ACHN (cell line): ENCODE measurements at regions not wholly inside any gene's neighbourhood (a gene's known extent, or its start where the extent isn't known, plus 50 kb on each side); places are given as distances from the start of the nearest gene placed in this dataset.
A peak's percentile ranks its signal among the peaks of the same experiment; 100 is the strongest.

Experiments
- DNase-seq: peaks from one replicate; pipeline ENCODE4 v3.0.0-alpha.2; 2015
- in situ Hi-C: cut with HindIII; loops from 2 replicates; pipeline ENCODE4 v1.10.0; 2017; ENCODE audit warnings: low sequenced_read_pairs, low pct_ligation_motif_present, low pct_unique_long_range_greater_than_20kb

DNA sequence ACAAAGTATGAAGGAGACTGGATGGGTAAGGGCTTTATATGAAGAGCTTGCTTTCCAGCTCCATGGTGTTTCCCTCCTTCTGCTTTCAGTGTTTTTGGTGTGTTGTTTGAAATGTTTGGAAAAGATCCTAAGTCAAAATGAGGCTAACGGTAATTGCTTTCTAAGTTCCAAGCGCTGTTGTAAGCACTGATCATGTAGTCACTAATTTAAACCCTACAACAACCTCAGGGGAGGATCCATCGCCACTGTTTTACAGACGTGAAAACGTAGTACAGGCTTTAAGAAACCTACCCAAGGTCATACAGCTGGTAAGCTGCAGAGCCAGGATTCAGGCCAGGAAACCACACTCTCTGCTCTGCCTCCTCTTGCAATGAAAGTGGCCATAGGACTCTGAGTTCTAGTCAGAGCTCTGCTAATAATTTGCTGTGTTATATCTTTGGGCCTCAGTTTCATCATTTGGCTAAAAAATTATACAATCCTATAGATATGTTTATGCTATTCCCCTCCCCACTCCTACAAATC, 102.9 kb upstream of the PGRMC2 start:
- DNase-seq = no peak
- in situ Hi-C loops = no loop called here

DNA sequence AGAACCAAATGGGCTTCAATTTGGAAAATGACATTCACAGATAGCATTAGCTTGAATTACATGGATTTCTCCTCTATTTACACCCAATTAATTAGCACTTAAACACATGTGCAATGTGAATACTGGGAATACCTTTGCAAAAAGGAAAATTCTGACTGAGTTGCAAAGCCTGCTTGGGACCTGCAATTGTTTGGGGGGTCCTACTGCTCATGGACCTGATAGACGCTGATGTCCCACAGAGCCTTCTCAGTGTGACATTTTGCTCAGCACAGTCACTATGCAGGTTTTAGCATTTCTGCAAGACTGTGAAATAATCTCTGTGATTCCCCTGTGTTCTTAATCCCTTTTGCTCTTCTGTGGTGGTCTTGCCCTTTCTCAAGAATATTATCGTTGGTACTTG, 101.2 kb upstream of the PGRMC2 start:
- no peak for DNase-seq
- in situ Hi-C loops = no loop called here

DNA sequence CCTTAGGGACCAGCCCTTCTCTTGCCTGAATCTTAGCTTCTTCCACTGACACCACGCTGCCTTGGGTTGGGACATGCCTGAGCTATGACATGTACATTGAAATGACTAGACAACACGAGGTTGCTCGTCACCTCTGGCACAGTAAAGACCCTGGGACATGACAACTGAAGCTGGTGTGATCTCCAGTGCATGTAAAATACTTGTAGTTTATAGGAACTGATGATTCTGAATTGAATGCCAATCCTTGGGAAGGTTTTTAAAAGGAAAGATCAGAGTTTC, 100.7 kb upstream of the PGRMC2 start:
- in situ Hi-C loops = no loop called here
- peak; percentile 11 for DNase-seq

DNA sequence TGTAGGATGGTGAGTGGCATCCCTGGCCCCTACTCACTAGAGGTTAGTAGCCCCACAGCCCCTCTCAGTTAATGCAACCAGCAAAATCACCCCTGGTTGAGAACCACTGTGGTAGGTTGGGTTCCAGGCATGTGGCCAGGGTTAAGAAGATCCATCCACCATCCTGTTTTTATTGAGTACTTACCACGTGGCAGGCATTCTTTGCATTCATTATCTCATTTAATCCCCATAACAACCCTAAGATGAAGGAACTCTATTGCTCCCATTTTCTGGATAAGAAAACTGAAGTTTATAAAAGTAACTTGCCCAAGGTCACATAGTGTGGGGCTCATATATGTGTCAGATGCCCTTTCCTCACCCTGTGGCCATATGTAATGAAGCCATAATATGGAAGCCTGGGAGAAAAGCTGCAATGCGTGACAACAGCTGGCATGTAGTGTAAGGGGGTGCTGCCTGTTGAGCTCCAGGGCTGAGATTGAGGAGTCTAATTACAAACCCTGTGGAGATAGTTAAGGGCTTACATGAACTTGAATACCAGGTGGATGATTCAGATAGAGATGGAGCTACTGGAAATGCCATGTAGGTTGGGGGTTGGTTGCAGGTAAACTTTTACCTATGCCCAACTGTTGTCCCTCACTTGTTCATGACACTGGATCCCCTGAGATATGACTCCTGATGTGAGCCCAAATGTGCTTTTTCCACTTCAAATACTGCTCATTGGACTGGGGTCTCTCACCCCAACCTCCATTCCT, 100.2 kb upstream of the PGRMC2 start:
- peak; percentile 17 for DNase-seq
- in situ Hi-C loops = no loop called here

DNA sequence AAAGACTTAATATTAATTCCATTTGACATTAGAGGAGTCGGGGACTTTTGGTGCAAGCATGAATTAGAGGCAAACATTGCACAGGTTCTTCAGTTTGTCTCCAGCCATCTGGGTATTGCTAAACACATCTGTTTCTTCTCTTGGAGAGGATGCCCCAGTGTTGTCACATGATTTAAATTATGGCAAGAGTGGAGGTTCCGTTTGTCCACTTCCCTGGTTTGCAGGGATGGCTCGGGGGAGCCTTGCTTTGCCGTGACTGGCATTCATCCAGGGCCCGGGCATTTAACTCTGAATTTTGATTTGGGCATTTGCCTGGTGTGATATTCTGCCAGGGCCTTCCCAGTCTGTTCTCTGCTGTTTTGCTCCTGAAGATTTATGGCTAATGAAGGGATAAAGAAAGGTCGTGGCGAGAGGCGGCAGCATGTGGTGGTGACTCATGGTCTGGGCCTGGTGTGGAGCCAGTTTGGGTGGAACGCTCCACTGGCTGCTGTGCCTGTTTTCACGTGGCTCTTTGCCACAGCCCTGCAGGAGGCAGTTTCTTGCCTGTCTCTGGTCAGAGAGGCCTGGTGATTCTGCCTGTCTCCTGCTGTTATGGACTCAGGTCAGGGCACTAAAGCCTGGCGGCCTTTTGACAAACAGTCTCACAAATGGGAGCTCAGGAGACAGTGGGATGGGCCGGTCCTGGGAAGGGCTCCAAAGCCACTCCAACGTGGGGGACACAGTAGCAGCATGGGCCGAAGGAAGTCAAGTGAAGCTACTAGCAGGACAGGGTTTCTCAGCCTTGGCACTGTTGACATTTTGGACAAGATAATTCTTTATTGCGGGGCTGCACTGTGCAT, 99.4 kb upstream of the PGRMC2 start:
- in situ Hi-C loops = no loop called here

DNA sequence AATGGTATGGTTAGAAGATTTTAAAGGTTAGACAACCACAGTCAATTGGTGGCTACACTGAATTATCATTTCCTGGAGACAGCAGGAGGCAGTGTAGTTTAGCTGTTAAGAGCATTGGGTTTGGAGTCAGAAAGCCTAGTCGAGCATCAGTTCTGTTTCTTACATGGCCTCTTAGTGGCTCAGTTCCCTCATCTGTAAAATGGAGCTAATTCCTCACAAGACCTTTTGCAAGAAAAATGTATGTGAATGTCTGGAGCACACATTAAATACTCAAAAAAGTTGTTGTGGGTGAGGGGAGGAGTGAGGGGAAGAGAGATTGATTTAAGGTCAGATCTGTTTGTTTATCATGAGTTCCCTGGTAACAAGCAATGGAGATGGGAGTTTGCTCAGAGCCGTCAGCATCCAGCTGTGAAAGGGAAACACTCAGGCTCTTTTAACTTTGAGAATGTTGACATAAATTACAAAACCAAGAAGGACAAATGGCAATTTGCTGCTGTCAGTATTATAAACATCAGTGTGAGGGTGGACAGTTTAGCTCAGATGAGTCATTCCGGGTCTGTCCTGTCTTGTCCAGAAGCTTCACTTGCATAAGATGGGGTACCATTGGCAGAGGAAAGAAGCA, 98.2 kb upstream of the PGRMC2 start:
- in situ Hi-C loops = no loop called here

More for the DNA sequence above, 99.4 kb upstream of the PGRMC2 start:
- DNase-seq = peak; percentile 96

DNA sequence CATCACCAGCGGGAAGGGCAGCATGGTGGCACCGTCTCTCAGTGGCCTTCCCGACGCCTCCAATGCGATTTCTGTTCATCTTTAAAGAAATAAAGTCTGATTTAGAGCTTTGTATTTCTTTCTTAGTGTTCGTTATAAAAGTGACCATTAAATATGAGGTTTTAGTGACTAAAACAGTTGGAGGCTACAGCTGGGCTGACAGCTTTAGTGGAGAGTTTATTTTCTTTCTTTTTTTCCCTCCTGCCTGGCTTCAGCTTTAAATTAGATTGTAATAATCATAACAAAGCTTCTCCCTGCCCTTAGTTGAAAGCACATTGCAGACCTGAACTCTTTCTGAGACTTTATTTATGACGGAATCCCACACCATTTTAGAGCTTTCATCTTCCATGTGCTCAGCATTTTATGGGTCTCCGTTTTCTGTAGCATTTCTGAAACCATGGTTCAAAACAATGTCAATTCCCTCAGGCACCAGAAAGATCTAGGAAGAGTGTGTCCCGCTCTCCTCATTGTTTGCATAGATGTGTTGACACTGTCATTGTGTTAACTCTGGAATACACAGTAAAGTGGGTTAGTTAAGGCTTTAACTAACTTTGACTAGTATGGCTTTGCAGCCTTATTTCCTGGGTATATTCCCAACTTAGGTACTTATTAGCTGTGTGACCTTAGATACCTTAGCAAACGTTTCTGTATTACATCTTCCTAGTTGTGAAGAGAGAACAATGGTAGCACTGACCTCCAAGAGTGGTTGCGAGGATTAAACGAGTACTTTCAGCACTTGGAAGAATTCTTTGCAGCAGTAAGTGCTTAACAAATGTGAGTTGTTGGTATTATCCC, 97.4 kb upstream of the PGRMC2 start:
- DNase-seq = no peak

More for the DNA sequence above, 98.2 kb upstream of the PGRMC2 start:
- DNase-seq = peak; percentile 47

DNA sequence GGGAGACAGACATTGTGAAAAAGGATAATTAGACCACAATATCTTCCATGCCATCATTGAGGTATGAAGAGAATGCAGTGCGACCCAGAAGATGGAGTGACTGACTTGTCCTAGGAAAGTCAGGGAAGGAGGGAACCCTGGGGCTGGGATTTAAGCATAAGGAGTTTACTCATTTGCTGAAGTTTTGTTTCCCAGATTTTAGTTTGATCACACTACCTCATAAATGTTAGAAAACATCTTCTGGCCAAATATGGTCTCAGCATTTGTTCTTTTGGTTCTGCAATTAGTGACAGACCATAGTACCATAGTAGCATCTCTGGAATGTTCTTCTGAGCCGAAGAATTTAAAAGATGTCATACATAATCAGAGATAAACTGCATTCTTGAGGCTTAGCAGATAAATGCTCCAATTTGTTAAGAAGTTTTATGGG, 96.5 kb upstream of the PGRMC2 start:
- in situ Hi-C loops = no loop called here
- DNase-seq = no peak

More for the DNA sequence above, 97.4 kb upstream of the PGRMC2 start:
- in situ Hi-C loops = no loop called here

DNA sequence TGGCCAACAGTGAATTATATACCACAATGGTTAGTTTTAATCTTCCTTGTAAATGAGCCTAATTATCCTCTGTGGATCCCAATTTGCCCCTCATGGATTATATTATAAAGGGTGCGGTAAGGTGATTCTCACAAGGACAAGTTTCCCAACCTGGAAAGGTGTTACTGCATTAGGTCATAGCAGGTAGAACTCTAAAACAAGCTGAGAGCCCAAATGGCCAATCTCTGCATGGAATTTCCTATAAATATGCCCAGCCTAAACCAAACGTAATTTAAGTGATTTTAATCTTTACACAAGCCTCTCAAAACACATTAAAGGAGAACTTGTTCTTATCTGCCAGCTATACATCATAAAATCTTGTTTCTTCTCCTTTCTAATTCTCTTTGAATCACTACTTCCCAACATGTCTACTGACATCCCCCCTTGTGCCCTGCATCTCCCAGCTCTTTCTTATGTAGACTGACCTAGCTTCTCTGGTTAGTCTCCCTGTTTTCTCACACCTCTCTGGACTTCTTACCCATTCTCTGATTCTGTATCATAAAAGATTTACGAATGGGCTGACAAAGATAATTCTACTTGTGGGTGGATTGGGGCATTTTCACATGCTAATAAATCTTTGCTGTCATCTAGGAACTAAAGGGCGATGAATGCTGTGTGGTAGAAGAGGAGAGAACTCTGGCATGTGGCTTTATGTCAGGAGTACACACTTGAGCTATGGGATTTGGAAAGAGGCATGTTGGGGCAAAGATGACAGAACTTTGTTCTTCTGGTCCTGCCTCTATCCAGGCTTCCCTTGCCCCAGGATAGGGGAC, 94.3 kb upstream of the PGRMC2 start:
- DNase-seq = no peak
- in situ Hi-C loops = no loop called here

DNA sequence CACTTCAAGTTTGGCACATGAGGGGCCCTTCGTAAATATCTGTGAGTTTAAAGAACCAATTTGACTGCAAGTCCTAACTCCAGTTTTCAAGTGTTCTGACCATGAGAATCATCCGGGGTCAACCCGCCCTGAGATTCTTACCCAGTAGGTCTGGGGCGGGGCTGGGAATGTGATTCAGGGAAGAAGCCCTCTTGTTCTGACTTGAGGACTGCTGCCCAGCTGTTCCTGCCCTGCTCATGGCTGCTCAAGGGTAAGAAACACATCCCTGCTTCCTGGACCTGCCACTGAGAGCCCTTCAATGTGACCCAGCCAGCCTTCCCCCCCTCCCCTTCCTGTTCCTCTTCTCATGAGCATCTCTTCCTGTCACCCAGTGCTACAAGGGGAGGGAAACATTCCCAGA, 92.7 kb upstream of the PGRMC2 start:
- DNase-seq = no peak
- in situ Hi-C loops = no loop called here

DNA sequence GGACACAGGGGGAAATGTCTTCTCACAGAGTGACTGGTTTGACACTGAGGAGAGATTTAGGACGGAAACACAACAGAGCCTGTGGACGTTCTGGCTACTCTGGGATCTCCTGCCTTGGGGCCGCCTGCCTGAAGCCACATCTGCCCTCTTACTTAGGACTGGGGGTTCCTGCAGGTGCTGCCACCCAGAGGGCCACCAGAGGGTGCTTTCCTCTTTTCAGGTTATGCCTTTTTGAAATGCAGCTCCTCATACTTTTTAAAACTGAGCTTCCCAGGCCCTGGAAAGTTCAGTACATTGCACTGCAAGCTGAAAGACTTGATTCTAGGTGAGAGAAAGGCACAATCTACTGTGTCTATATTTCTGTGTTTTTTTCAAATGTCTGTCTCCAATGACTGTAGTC, 92.2 kb upstream of the PGRMC2 start:
- peak; percentile 50 for DNase-seq

DNA sequence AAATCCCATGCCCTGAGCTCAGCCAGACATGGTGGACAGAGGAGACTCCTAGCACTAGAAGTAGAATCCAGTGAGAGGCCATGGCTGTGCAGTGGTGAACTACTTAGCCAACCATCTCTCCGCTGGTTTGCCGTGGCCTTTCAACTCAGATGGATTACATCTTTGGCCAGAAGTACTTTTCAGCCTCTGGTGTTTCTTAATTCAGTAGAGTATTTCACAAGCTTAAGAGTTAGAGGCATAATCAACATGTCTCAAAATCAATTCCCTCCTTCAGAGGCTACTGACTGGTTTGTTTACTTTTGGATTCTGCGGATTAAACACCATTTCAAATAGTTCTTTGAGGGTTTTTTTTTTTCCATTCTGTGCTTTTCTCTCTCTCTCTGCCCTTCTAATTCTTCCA, 91.1 kb upstream of the PGRMC2 start:
- in situ Hi-C loops = no loop called here
- DNase-seq = no peak

More for the DNA sequence above, 92.2 kb upstream of the PGRMC2 start:
- in situ Hi-C loops = no loop called here

DNA sequence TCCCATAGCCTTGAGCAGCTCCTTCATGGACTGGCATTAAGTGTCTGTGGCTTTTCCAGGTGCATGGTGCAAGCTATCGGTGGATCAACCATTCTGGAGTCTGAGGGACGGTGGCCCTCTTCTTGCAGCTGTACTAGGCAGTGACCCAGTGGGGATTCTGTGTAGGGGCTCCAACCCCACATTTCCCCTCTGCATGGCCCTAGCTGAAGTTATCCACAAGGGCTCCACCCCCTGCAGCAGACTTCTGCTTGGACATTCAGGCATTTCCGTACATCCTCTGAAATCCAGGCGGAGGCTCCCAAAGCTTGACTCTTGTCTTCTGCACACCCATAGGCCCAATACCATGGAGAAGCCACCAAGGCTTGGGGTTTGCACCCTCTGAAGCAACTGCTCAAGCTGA, 89.3 kb upstream of the PGRMC2 start:
- no peak for DNase-seq
- in situ Hi-C loops = no loop called here

DNA sequence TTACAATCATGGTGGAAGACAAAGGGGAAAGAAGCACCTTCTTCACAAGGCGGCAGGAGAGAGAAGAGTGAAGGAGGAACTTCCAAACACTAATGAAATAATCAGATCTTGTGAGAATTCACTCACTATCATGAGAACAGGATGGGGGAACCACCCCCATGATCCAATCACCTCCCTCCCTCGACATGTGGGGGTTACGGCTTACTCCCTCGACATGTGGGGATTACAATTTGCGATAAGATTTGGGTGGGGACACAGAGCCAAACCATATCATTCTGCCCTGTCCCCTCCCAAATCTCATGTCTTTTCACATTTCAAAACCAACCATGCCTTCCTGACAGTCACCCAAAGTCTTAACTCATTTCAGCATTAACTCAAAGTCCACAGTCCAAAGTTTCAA, 88.7 kb upstream of the PGRMC2 start:
- DNase-seq = no peak
- in situ Hi-C loops = no loop called here

DNA sequence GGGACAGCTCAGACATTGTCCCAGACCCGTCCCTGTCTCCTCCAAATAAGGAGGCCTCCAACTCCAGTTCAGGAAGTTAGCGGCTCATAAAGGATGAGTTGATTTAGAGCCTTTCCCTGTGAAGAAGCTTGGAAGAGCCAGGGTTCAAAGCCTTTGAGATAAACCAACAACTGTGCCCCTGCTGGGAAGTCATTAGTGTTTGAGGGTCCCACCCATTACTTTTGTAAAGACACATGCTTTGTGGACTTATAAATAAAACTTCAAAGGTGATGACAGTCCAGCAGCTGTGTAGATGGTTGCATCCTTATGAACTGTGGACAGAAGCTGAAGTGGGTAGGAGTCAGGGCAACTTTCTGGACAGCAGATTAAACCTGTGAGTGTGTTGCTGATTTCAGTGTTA, 86.0 kb upstream of the PGRMC2 start:
- DNase-seq = no peak
- in situ Hi-C loops = no loop called here

DNA sequence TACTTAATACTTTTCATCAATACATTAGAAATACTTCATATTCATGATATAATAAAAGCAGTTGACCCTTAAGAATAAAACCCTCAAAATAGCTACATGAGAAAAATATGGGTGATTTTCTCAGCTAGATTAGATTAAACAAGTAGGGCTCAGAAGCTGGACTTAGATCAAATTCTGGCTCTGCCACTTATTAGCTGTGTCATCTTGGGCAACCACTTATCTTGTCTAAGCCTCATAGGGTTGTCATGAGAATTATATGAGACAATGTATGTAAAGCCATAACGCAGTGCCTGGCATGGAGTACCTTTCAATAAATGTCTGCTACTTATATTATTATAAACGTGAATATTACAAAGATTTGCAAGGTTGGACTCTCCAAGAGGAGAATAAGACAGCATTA, 84.3 kb upstream of the PGRMC2 start:
- in situ Hi-C loops = no loop called here
- no peak for DNase-seq

DNA sequence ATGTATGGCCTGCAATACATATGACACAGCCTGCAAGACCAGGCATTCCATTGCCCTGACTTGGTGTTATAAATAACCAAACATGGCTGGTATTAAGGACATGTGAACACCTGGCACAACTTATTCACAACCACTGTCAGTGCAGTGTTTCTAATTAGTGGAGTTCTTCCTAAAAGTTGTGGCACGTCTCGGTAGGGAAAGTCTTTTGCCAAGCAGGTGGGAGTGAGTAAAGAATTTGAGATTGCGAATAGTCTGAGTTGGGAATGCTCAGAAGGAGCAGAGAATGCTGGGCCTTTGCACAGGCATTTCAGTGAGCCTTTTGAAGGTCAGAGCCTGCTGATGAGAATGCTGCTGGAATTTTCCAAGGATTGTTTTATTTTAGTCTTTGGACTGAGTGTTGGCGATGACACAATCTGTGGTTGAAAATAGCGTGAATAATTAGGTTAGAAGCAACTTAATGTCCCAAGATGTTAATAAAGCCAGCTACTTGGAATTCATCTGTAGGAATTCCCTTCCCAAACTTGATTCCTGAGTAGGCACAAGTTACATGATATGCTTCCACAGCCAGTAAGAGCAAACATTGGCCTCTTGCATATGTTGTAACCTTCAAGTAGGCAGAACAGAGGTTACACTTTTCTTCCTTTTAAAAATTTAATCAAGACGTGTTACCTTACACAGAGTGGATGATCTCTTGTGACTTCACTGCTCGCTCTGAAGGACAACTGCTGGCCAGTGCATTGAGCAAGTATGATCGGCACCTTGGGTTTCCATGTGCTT, 83.6 kb upstream of the PGRMC2 start:
- in situ Hi-C loops = no loop called here

More for the DNA sequence above, 83.6 kb upstream of the PGRMC2 start:
- no peak for DNase-seq
